H1 (cell line): ENCODE measurements at regions not wholly inside any gene's neighbourhood (a gene's known extent, or its start where the extent isn't known, plus 50 kb on each side); places are given as distances from the start of the nearest gene placed in this dataset.

Source experiments
- CTCF ChIA-PET: fragments of 300-600 bp; sonication (Branson Sonifier 250); formaldehyde crosslinking; loops from one replicate; lab custom pipeline; 2021; ENCODE audit not compliant: partially characterized antibody; lab: Charles Lee
- POLR2A ChIA-PET: fragments of 300-600 bp; sonication (Branson Sonifier 250); formaldehyde crosslinking; loops from one replicate; lab custom pipeline; 2021; ENCODE audit warnings: inconsistent platforms; ENCODE audit not compliant: partially characterized antibody; lab: Charles Lee
- DNase-seq, 2 experiments: peaks; one replicate each; pipeline versions ENCODE4 v3.0.0 to v3.0.0-alpha.2; 2010 to 2022; ENCODE audit warnings: low spot score in 2 of 2, low read depth in 1 of 2, mixed read lengths in 1 of 2
- FAIRE-seq: peaks from 2 replicates; lab custom pipeline; 2011; peaks lifted over from hg19 to GRCh38; lab: Jason Lieb, UNC
- H2AFZ ChIP-seq: 2 replicates; pipeline ENCODE4 v1.8.1; 2012; ENCODE audit warnings: low read length, inconsistent platforms
- H2AK5ac ChIP-seq: 2 replicates; pipeline ENCODE4 v1.6.1; 2013; ENCODE audit warnings: low read depth, low read length
- H2BK120ac ChIP-seq: replicated peaks from 2 replicates; pipeline ENCODE3; 2013; ENCODE audit warnings: low read depth, low read length, inconsistent platforms
- H2BK12ac ChIP-seq: 2 replicates; pipeline ENCODE4 v1.6.1; 2013; ENCODE audit warnings: low read depth, low read length
- H2BK15ac ChIP-seq: 2 replicates; pipeline ENCODE4 v1.6.1; 2013; ENCODE audit warnings: low read length
- H2BK20ac ChIP-seq: 2 replicates; pipeline ENCODE4 v1.6.1; 2013; ENCODE audit warnings: low read length
- H2BK5ac ChIP-seq: 2 replicates; pipeline ENCODE4 v1.6.1; 2013; ENCODE audit warnings: low read depth, low read length
- H3K14ac ChIP-seq: 2 replicates; pipeline ENCODE4 v1.6.1; 2013; ENCODE audit warnings: inconsistent platforms; ENCODE audit not compliant: insufficient read length
- H3K18ac ChIP-seq: 2 replicates; pipeline ENCODE4 v1.6.1; 2013; ENCODE audit warnings: low read length; ENCODE audit errors: extremely low read depth
- H3K23ac ChIP-seq: 2 replicates; pipeline ENCODE4 v1.6.1; 2013; ENCODE audit warnings: inconsistent platforms; ENCODE audit not compliant: insufficient read length
- H3K23me2 ChIP-seq: 2 replicates; pipeline ENCODE4 v1.6.1; 2013; ENCODE audit warnings: low read depth, low read length
- H3K27ac ChIP-seq: 2 replicates; pipeline ENCODE4 v1.6.1; 2011; ENCODE audit warnings: low read depth, low read length, inconsistent platforms
- H3K27me3 ChIP-seq, 4 experiments: replicated peaks in 1 of 4; 1 replicate in 1 of 4; 2 replicates in 3 of 4; pipeline versions ENCODE4 v1.6.1 to v1.8.1; 2011 to 2013; ENCODE audit warnings: low read length in 3 of 4, mild to moderate bottlenecking in 3 of 4, inconsistent platforms in 2 of 4, mixed read lengths in 2 of 4, moderate library complexity in 1 of 4; ENCODE audit not compliant: control insufficient read depth in 3 of 4, insufficient read depth in 3 of 4; ENCODE audit errors: extremely low read depth in 1 of 4
- H3K36me3 ChIP-seq, 4 experiments: 2 replicates each; pipeline versions ENCODE4 v1.6.1 to v1.8.1; 2011 to 2013; ENCODE audit warnings: mild to moderate bottlenecking in 4 of 4, low read length in 3 of 4, moderate library complexity in 2 of 4, control low read depth in 1 of 4, inconsistent platforms in 1 of 4; ENCODE audit not compliant: insufficient read depth in 4 of 4, control insufficient read depth in 2 of 4
- H3K4ac ChIP-seq: replicated peaks from 2 replicates; pipeline ENCODE3; 2013; ENCODE audit warnings: low read length, low read depth, mixed read lengths, inconsistent platforms; ENCODE audit not compliant: insufficient read length
- H3K4me1 ChIP-seq, 4 experiments: replicated peaks in 1 of 4; 1 replicate in 1 of 4; 2 replicates in 3 of 4; pipeline versions ENCODE4 v1.6.1 to v1.8.1; 2011 to 2013; ENCODE audit warnings: low read length in 3 of 4, inconsistent platforms in 2 of 4, mixed read lengths in 1 of 4; ENCODE audit not compliant: insufficient read depth in 4 of 4, control insufficient read depth in 3 of 4
- H3K4me2 ChIP-seq, 2 experiments: 2 replicates each; pipeline versions ENCODE4 v1.6.1 to v1.8.1; 2011 to 2013; ENCODE audit warnings: low read depth in 2 of 2, low read length in 2 of 2, control low read depth in 1 of 2, inconsistent platforms in 1 of 2, mild to moderate bottlenecking in 1 of 2; ENCODE audit not compliant: insufficient read depth in 1 of 2
- H3K4me3 ChIP-seq, 4 experiments: fragments of 200-600, 300-600 bp in 1 of 4; sonication (generic), shearing (Covaris generic), sonication (Bioruptor Twin) in 1 of 4; 2 replicates each; pipeline versions ENCODE4 v1.5.1 to v1.8.1; 2011 to 2016; ENCODE audit warnings: low read length in 4 of 4, low read depth in 3 of 4, control low read depth in 2 of 4, inconsistent platforms in 2 of 4, mild to moderate bottlenecking in 2 of 4, mixed read lengths in 1 of 4, moderate library complexity in 1 of 4; ENCODE audit not compliant: insufficient read depth in 2 of 4; ENCODE audit errors: extremely low read depth in 1 of 4
- H3K56ac ChIP-seq: replicated peaks from 2 replicates; pipeline ENCODE3; 2013; ENCODE audit warnings: low read depth, mild to moderate bottlenecking, mixed read lengths, low read length, inconsistent platforms; ENCODE audit not compliant: insufficient read length
- H3K79me1 ChIP-seq: 2 replicates; pipeline ENCODE4 v1.6.1; 2013; ENCODE audit warnings: low read depth, low read length, control low read depth
- H3K79me2 ChIP-seq, 2 experiments: 2 replicates each; pipeline versions ENCODE4 v1.6.1 to v1.8.1; 2012 to 2013; ENCODE audit warnings: low read length in 2 of 2, mild to moderate bottlenecking in 2 of 2, inconsistent platforms in 1 of 2; ENCODE audit not compliant: insufficient read depth in 2 of 2, control insufficient read depth in 1 of 2
- H3K9ac ChIP-seq, 4 experiments: replicated peaks in 1 of 4; 1 replicate in 1 of 4; 2 replicates in 3 of 4; pipeline versions ENCODE4 v1.6.1 to v1.8.1; 2011 to 2013; ENCODE audit warnings: low read depth in 3 of 4, low read length in 3 of 4, control low read depth in 2 of 4, mild to moderate bottlenecking in 2 of 4, moderate library complexity in 2 of 4, inconsistent platforms in 1 of 4; ENCODE audit errors: extremely low read depth in 1 of 4
- H3K9me3 ChIP-seq, 2 experiments: 2 replicates each; pipeline versions ENCODE4 v1.6.1 to v1.8.1; 2012 to 2013; ENCODE audit warnings: mild to moderate bottlenecking in 2 of 2, moderate library complexity in 2 of 2, control low read depth in 1 of 2, inconsistent platforms in 1 of 2, low read depth in 1 of 2, low read length in 1 of 2, mixed read lengths in 1 of 2; ENCODE audit not compliant: insufficient read depth in 2 of 2
- H4K20me1 ChIP-seq, 2 experiments: replicated peaks in 1 of 2; 2 replicates each; pipeline versions ENCODE3 to v1.8.1; 2011 to 2013; ENCODE audit warnings: inconsistent platforms in 2 of 2, low read length in 2 of 2, mild to moderate bottlenecking in 1 of 2; ENCODE audit not compliant: insufficient read depth in 2 of 2, control insufficient read depth in 1 of 2
- H4K5ac ChIP-seq: 2 replicates; pipeline ENCODE4 v1.6.1; 2013; ENCODE audit warnings: low read length, low read depth, mixed read lengths, inconsistent platforms; ENCODE audit not compliant: insufficient read length
- H4K8ac ChIP-seq: 2 replicates; pipeline ENCODE4 v1.8.0; 2013; ENCODE audit warnings: mild to moderate bottlenecking, moderate library complexity, low read length, inconsistent platforms; ENCODE audit not compliant: insufficient read depth; ENCODE audit errors: extremely low read depth
- H4K91ac ChIP-seq: replicated peaks from 2 replicates; pipeline ENCODE3; 2013; ENCODE audit warnings: low read length, mixed read lengths, inconsistent platforms; ENCODE audit not compliant: insufficient read length
- BACH1 ChIP-seq: IDR thresholded peaks from 2 replicates; pipeline ENCODE4 v1.6.1; 2012; ENCODE audit warnings: low read length, improper control_type of control experiment
- BCL11A ChIP-seq, 2 experiments: IDR thresholded peaks; one replicate each; pipeline ENCODE4 v1.6.1; 2011; ENCODE audit warnings: low read depth in 2 of 2, low read length in 2 of 2, mild to moderate bottlenecking in 2 of 2
- CBX5 ChIP-seq: fragments of 300-800, 300-1000 bp; sonication (generic); IDR thresholded peaks from 2 replicates; pipeline ENCODE4 v1.7.1; 2016; ENCODE audit warnings: antibody characterized with exemption, low read length, low read depth
- CHD1 ChIP-seq: IDR thresholded peaks from 2 replicates; pipeline ENCODE4 v1.6.1; 2012; ENCODE audit warnings: low read depth, low read length, improper control_type of control experiment
- EGR1 ChIP-seq: IDR thresholded peaks from 2 replicates; pipeline ENCODE4 v1.6.1; 2011; ENCODE audit warnings: low read depth, low read length, borderline replicate concordance
- EP300 ChIP-seq, 2 experiments: IDR thresholded peaks; 1 replicate in 1 of 2; 2 replicates in 1 of 2; pipeline ENCODE4 v1.6.1; 2011 to 2012; ENCODE audit warnings: low read depth in 2 of 2, low read length in 2 of 2, mild to moderate bottlenecking in 2 of 2, borderline replicate concordance in 1 of 2, inconsistent platforms in 1 of 2, moderate library complexity in 1 of 2
- FOSL1 ChIP-seq: IDR thresholded peaks from 2 replicates; pipeline ENCODE4 v1.6.1; 2011; ENCODE audit warnings: mild to moderate bottlenecking, low read depth, low read length, moderate library complexity; ENCODE audit not compliant: insufficient read depth
- GABPA ChIP-seq: IDR thresholded peaks from 2 replicates; pipeline ENCODE4 v1.6.1; 2011; ENCODE audit warnings: mild to moderate bottlenecking, low read length, moderate library complexity, borderline replicate concordance; ENCODE audit not compliant: insufficient read depth
- KDM1A ChIP-seq: fragments of 200-600, 300-600 bp; sonication (generic); IDR thresholded peaks from 2 replicates; pipeline ENCODE4 v1.7.1; 2016; ENCODE audit warnings: mild to moderate bottlenecking, low read length, borderline replicate concordance
- RAD21 ChIP-seq, 2 experiments: IDR thresholded peaks in 1 of 2; conservative IDR thresholded peaks in 1 of 2; 2 replicates each; pipeline ENCODE4 v1.6.1; 2011; ENCODE audit warnings: low read depth in 2 of 2, low read length in 2 of 2, improper control_type of control experiment in 1 of 2, inconsistent platforms in 1 of 2, mild to moderate bottlenecking in 1 of 2, moderate library complexity in 1 of 2
- TAF7 ChIP-seq: optimal IDR thresholded peaks from 2 replicates; pipeline ENCODE3; 2011; ENCODE audit warnings: low read depth, mild to moderate bottlenecking, inconsistent platforms, low read length, moderate library complexity, borderline replicate concordance
- WGBS, 2 experiments: shearing (Covaris generic) in 1 of 2; methylation state at CpG; one replicate each; pipeline versions ENCODE4 v1.1.6 to v1.1.7; 2013 to 2015; ENCODE audit warnings: low lambda C conversion rate in 2 of 2, mixed read lengths in 2 of 2, inconsistent platforms in 1 of 2, low coverage in 1 of 2, missing lambda C conversion rate in 1 of 2; ENCODE audit not compliant: insufficient replicate concordance in 2 of 2, insufficient coverage in 1 of 2, insufficient read length in 1 of 2; ENCODE audit errors: extremely low coverage in 1 of 2, missing lambda C conversion rate in 1 of 2; 5-methylcytosine and 5-hydroxymethylcytosine counted together
- TF ChIP-seq, protein P1 (sequence below): IDR thresholded peaks from 2 replicates; pipeline ENCODE4 v1.6.1; 2011; ENCODE audit warnings: low read depth, mild to moderate bottlenecking, low read length; ENCODE audit not compliant: insufficient read depth
- TF ChIP-seq, protein P2 (sequence below): IDR thresholded peaks from 2 replicates; pipeline ENCODE4 v1.6.1; 2012; ENCODE audit warnings: inconsistent platforms

DNA sequence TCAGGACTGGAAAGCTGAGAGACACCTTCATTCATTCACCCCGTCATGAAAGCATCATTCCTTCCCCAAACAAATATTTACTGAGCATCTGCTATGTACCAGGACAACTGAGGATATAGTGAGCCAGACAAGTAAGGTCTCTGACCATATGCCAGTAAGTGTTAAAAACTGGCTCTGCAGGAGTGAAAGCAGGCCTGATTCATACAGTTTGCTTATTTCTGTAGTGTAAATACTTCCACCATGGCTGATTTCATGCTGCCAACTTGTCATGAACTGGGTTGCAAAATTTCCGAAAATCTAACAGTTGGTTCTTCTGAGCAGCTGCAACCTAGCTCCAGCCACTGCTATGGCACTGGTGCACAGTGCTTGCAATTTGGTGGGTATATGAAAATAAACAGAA lies 68.1 kb downstream of the YIPF5 start:
- no peak overlapping the region for H2AK5ac ChIP-seq
- no peak overlapping the region for H3K4ac ChIP-seq
- DNase-seq (no peak), FAIRE-seq (no peak)
- no peak overlapping the region for H4K8ac ChIP-seq
- H4K5ac ChIP-seq, result no peak overlapping the region
- no peaks in the 10 kb centered on the region; a peak in 1 of 7 replicates for H3K4me1 ChIP-seq
- H3K4me2 ChIP-seq, result no peak overlapping the region
- H2BK5ac ChIP-seq, result no peak overlapping the region
- CTCF ChIA-PET, result no interaction called here
- peaks cover 0 to 1% (median 0%) of the 10 kb centered on the region in 4 experiments; a peak in 1 of 7 replicates for H3K27me3 ChIP-seq
- no peaks in the 10 kb centered on the region for H3K9me3 ChIP-seq
- H3K9ac ChIP-seq, result no peak overlapping the region
- H3K4me3 ChIP-seq, result no peak overlapping the region
- WGBS, 2 experiments, result 93% methylated on average over 2 of the region's 2 CpGs; no CpG with 5 or more reads in 1 of the 2 experiments
- no peaks in the 10 kb centered on the region for H4K20me1 ChIP-seq
- H2BK120ac ChIP-seq, result no peak overlapping the region
- H2AFZ ChIP-seq, result no peak overlapping the region
- no peak overlapping the region for H4K91ac ChIP-seq
- H3K23me2 ChIP-seq, result no peaks in the 10 kb centered on the region
- H3K56ac ChIP-seq, result no peak overlapping the region
- H2BK12ac ChIP-seq, result no peak overlapping the region
- no peak overlapping the region for H2BK20ac ChIP-seq
- H3K14ac ChIP-seq, result no peak overlapping the region
- no peak overlapping the region for H3K27ac ChIP-seq
- no peak overlapping the region for H2BK15ac ChIP-seq
- no peaks in the 10 kb centered on the region for H3K36me3 ChIP-seq
- H3K79me2 ChIP-seq, result no peaks in the 10 kb centered on the region
- POLR2A ChIA-PET, result no interaction called here
- no peak overlapping the region for H3K18ac ChIP-seq
- no peaks in the 10 kb centered on the region for H3K79me1 ChIP-seq
- H3K23ac ChIP-seq, result no peak overlapping the region
- TF ChIP-seq, protein P1, sequence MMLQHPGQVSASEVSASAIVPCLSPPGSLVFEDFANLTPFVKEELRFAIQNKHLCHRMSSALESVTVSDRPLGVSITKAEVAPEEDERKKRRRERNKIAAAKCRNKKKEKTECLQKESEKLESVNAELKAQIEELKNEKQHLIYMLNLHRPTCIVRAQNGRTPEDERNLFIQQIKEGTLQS, result no peak
- TF ChIP-seq CHD1 (no peak), GABPA (no peak), KDM1A (no peak), RAD21 (IDR thresholded peaks at IDR 0.05 in 1 of 2, conservative IDR thresholded peaks at IDR 0.05 in 1 of 2; ENCODE audit: low read depth in 2 of 2, low read length in 2 of 2) (no peak), BACH1 (no peak), EP300 (IDR thresholded peaks at IDR 0.05; ENCODE audit: borderline replicate concordance in 1 of 2, low read depth in 2 of 2, low read length in 2 of 2) (no peak), TAF7 (no peak), CBX5 (no peak), BCL11A (IDR thresholded peaks at IDR 0.05; ENCODE audit: low read depth in 2 of 2, low read length in 2 of 2) (no peak), FOSL1 (no peak), EGR1 (no peak)
- TF ChIP-seq, protein P2, sequence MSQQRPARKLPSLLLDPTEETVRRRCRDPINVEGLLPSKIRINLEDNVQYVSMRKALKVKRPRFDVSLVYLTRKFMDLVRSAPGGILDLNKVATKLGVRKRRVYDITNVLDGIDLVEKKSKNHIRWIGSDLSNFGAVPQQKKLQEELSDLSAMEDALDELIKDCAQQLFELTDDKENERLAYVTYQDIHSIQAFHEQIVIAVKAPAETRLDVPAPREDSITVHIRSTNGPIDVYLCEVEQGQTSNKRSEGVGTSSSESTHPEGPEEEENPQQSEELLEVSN, result no peak
